ENCODE measurements at regions not wholly inside any gene's neighbourhood (a gene's known extent, or its start where the extent isn't known, plus 50 kb on each side); places are given as distances from the start of the nearest gene placed in this dataset.
A peak's percentile ranks its signal among the peaks of the same experiment; 100 is the strongest.

DNA sequence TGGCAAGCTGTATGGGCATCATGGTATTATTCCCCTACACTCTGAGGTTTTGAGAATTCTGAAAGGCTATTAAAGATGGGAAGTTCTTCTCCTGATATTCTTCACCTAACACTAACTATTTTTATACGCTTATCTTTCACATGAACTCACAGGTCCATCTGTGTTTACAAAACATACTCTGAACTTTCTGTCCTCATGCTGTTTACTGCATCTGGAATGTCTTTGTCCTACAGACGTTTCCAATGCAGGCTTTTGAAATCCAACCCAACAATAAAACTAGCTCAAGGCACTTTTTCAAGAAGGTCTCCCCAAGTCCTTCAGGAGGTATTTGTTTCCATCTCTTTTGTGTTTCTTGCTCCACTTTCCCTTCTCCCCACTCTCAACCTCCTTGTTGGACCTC is 60.5 kb upstream of the MLIP start:
- Histone ChIP-seq H3K4me3 (ENCODE audit: low read depth, low read length) (no peak overlapping the region), H3K36me3 (ENCODE audit: control insufficient read depth, insufficient read depth, low read length) (no peaks in the 10 kb centered on the region), H3K27me3 (ENCODE audit: control insufficient read depth, insufficient read depth, low read length) (no peaks in the 10 kb centered on the region)
- DNase-seq (ENCODE audit: low read depth): no peak
- TF ChIP-seq, protein P1, sequence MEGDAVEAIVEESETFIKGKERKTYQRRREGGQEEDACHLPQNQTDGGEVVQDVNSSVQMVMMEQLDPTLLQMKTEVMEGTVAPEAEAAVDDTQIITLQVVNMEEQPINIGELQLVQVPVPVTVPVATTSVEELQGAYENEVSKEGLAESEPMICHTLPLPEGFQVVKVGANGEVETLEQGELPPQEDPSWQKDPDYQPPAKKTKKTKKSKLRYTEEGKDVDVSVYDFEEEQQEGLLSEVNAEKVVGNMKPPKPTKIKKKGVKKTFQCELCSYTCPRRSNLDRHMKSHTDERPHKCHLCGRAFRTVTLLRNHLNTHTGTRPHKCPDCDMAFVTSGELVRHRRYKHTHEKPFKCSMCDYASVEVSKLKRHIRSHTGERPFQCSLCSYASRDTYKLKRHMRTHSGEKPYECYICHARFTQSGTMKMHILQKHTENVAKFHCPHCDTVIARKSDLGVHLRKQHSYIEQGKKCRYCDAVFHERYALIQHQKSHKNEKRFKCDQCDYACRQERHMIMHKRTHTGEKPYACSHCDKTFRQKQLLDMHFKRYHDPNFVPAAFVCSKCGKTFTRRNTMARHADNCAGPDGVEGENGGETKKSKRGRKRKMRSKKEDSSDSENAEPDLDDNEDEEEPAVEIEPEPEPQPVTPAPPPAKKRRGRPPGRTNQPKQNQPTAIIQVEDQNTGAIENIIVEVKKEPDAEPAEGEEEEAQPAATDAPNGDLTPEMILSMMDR (IDR thresholded peaks at IDR 0.05; ENCODE audit: insufficient read depth, low read length, poor library complexity, severe bottlenecking): no peak

DNA sequence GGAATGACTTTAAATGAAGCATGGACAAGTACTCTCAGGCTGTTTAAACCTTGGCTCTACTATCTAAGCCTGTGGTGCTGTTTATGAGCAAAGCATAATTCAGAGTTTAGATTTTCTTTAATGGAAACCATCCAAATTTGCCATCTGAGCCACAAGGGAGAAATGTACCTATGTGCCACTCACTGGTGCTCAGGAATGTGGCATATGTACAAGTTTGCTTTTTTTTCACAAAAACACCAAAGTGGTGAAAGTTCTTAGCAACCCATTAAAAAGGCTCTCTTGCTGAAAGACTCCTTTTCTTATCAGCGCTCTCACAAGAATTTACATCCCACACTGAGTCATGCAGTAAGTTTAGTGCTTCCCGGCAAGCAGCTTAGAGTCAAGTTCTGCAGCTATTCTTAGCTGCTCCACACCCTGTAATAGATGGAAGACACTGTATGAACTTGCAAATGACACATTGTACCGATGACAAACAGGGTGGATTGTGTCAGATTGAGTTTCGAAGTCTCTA is 57.3 kb upstream of the MLIP start:
- H3K27me3 ChIP-seq (ENCODE audit: control insufficient read depth, insufficient read depth, low read length): no peaks in the 10 kb centered on the region
- no peaks in the 10 kb centered on the region for H3K36me3 ChIP-seq (ENCODE audit: control insufficient read depth, insufficient read depth, low read length)
- no peak overlapping the region for H3K4me3 ChIP-seq (ENCODE audit: low read depth, low read length)
- DNase-seq (ENCODE audit: low read depth): peak; percentile 60
- TF ChIP-seq, protein P1 (IDR thresholded peaks at IDR 0.05; ENCODE audit: insufficient read depth, low read length, poor library complexity, severe bottlenecking): no peak

DNA sequence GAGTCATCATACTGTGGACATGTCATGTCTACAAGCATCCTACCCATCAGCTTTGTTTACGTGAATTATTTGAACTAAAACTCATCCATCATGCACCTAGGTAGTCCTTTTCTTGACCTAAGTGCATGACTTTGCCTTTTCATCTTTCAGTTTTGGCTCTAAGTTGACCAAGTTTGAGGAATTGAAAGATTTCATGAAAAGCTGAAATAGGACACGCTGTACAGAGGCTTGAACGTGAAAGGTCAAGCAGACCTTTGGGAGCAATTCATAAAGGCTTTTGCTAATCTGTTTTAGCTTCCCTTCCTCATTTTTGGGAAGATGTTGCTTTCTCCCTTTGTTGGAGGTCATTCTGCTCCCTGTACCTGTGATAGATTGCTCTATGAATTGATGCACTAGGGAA is 55.1 kb upstream of the MLIP start:
- TF ChIP-seq, protein P1 (IDR thresholded peaks at IDR 0.05; ENCODE audit: insufficient read depth, low read length, poor library complexity, severe bottlenecking): no peak

DNA sequence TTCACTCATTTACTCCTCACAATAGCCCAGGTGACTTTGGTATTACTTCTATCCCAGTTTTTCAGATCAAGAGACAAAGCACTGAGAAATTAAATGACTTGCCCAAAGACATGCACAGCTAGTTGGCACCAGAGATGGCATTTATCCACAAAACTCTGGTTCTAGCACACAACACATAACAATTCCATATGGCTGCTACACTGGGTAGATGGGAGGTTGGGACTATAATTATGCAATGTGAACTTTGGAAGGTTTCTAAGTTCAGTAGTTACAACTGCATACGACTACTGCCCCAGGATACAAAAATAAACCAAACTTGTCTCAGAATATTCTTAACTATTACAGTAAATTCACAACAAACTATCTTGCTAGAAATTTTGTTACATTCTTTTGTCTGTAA is 54.2 kb upstream of the MLIP start:
- Histone ChIP-seq H3K4me3 (ENCODE audit: low read depth, low read length) (no peak overlapping the region), H3K36me3 (ENCODE audit: control insufficient read depth, insufficient read depth, low read length) (no peaks in the 10 kb centered on the region), H3K27me3 (ENCODE audit: control insufficient read depth, insufficient read depth, low read length) (no peaks in the 10 kb centered on the region)
- no peak for DNase-seq (ENCODE audit: low read depth)
- TF ChIP-seq, protein P1 (IDR thresholded peaks at IDR 0.05; ENCODE audit: insufficient read depth, low read length, poor library complexity, severe bottlenecking): no peak

More for the DNA sequence above, 55.1 kb upstream of the MLIP start:
- Histone ChIP-seq H3K4me3 (ENCODE audit: low read depth, low read length) (no peak overlapping the region), H3K27me3 (ENCODE audit: control insufficient read depth, insufficient read depth, low read length) (no peaks in the 10 kb centered on the region), H3K36me3 (ENCODE audit: control insufficient read depth, insufficient read depth, low read length) (no peaks in the 10 kb centered on the region)
- no peak for DNase-seq (ENCODE audit: low read depth)

DNA sequence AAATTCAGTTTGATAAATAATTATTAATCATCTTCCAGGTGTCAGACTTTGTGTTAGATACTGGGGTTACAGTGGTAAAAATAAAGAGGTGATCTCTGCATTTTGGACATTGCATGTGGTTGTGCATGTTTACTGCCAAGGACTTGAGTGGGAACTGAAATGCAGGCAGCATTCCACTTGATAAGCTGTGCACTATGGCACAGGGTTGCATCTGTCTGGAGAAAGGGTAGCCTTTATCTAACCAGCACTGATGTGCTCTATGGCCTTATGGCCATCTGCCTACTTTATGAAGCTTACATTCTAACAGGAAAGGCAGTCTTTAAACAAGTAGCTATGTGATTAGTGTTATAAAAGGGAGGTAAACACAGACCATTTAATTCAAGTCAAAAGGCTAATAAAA is 53.0 kb upstream of the MLIP start:
- no peak for DNase-seq (ENCODE audit: low read depth)
- no peaks in the 10 kb centered on the region for H3K27me3 ChIP-seq (ENCODE audit: control insufficient read depth, insufficient read depth, low read length)
- no peak overlapping the region for H3K4me3 ChIP-seq (ENCODE audit: low read depth, low read length)
- TF ChIP-seq, protein P1 (IDR thresholded peaks at IDR 0.05; ENCODE audit: insufficient read depth, low read length, poor library complexity, severe bottlenecking): no peak
- no peaks in the 10 kb centered on the region for H3K36me3 ChIP-seq (ENCODE audit: control insufficient read depth, insufficient read depth, low read length)

DNA sequence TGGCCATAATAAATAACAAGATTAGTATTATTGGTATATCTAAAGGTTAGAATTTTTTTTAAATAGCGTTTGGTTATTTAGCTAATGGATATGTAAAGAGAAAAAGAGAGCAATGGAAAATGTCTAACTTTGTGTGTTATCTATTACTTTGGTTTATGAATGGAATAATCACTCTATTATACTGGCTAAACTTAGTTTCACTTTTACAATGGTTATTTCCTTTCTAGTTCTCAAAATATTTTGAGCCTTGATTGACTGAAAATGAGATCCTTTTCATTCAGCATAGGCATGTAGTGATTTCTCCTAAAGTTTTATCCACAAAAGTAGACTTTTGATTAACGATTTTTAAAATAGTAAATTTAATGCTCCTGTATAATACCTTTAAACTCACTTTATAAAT is 51.6 kb upstream of the MLIP start:
- H3K4me3 ChIP-seq (ENCODE audit: low read depth, low read length): no peak overlapping the region
- no peak for DNase-seq (ENCODE audit: low read depth)
- TF ChIP-seq, protein P1 (IDR thresholded peaks at IDR 0.05; ENCODE audit: insufficient read depth, low read length, poor library complexity, severe bottlenecking): no peak

More for the DNA sequence above, 51.6 kb upstream of the MLIP start:
- Histone ChIP-seq H3K27me3 (ENCODE audit: control insufficient read depth, insufficient read depth, low read length) (no peaks in the 10 kb centered on the region), H3K36me3 (ENCODE audit: control insufficient read depth, insufficient read depth, low read length) (no peaks in the 10 kb centered on the region)
